Motor neuron (in vitro differentiated cells): ENCODE measurements at regions not wholly inside any gene's neighbourhood (a gene's known extent, or its start where the extent isn't known, plus 50 kb on each side); places are given as distances from the start of the nearest gene placed in this dataset.

ENCODE experiments used
- ATAC-seq, 8 experiments: fragments of 200-7000 bp; cut with Tn5 transposase; replicated peaks in 6 of 8; 2 replicates each; pipeline ENCODE4 v1.8.0; 2021; ENCODE audit warnings: mild to moderate bottlenecking in 8 of 8, moderate library complexity in 8 of 8
- H3K27ac ChIP-seq, 2 donors: fragments of 250-450 bp; sonication (Bioruptor Pico); 2 replicates each; pipeline ENCODE4 v1.9.0; 2021; ENCODE audit warnings: antibody characterized with exemption in 2 of 2, mild to moderate bottlenecking in 2 of 2, moderate library complexity in 1 of 2
- H3K4me1 ChIP-seq, 2 donors: fragments of 250-450 bp; sonication (Bioruptor Pico); replicated peaks in 1 of 2; 2 replicates each; pipeline ENCODE4 v1.6.1; 2021; ENCODE audit warnings: antibody characterized with exemption in 2 of 2, mild to moderate bottlenecking in 2 of 2, moderate library complexity in 1 of 2
- H3K4me3 ChIP-seq, 5 donors: fragments of 250-450 bp; sonication (Bioruptor Pico); 2 replicates each; pipeline ENCODE4 v1.9.0; 2021; ENCODE audit warnings: antibody characterized with exemption in 5 of 5, mild to moderate bottlenecking in 5 of 5, moderate library complexity in 4 of 5
- WGBS, 10 experiments: fragments of 450-650 bp; shearing (Covaris generic); methylation state at CpG; one replicate each; pipeline ENCODE4 v1.0.0; 2022; 5-methylcytosine and 5-hydroxymethylcytosine counted together
- in situ Hi-C, 9 experiments: fragments of 400-800 bp; cut with MboI; loops; one replicate each; pipeline ENCODE4 v1.15.0; 2021; ENCODE audit warnings: low sequenced_read_pairs in 9 of 9, low pct_unique_long_range_greater_than_20kb in 2 of 9; ENCODE audit not compliant: unreplicated experiment in 9 of 9

DNA sequence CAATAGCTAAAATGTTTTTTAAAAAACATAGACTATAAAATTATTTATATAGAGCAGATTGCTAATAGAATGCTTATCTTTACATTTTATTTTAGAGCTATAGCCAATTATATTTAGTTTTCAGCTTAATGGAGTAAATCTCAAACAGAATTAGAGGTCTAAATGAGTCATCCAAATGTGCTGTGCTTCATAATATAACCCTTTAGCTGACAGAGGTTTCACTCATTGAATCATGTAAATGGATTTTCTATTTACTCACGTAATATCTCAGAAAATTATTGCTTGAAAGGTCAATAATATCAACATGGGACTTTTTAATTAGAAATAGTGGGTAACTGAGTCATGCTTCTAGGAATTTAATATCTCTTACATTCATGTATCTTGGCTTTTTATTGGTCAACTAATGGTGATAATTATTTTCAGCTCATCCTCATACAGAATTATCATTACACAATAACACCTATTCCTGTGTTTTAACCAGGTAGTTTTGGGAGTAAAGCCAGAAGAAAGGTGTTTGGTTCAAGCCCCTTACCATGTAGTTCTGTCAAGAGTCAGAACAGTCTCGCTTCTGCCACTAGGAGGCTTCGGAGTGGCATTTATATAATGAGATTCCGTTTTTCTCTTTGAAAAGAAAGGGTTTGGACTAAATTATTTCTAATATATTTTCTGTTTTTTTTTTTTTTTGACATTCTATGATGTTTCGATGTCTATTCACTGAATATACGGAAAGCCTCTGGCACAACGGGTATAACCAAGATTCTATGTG, 217.6 kb downstream of the CDH7 start:
- in situ Hi-C loops = no loop called here
- H3K4me3 ChIP-seq = no peak overlapping the region
- peaks cover 0 to 4% of the 10 kb centered on the region in 2 donors for H3K4me1 ChIP-seq
- ATAC-seq = peak in 3 of 8 experiments; percentile 70 to 84 (median 79)
- no peak overlapping the region for H3K27ac ChIP-seq
- WGBS, 10 experiments = 0 to 100% (median 53%) methylated on average over 2 to 7 of the region's 7 CpGs

DNA sequence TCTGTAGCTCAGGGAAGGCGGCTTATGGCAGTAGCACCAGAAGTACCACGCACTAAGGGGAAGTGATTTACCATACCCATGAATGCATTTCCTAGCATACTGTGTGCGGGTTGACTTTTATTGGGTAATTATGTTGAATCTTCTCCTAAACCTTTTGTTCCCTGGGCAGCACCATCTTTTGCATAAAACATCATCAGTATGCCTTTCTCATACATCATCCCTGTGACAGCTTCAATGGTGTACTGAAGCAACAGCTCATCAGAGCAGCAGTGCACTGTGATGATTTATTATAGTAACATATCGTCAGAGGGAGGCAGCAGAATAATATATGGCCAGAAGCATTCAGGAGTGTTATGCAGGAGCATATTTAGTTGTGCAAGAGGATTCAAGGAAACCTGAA, 204.9 kb downstream of the CDH7 start:
- Histone ChIP-seq H3K4me3 (no peak overlapping the region), H3K4me1 (peaks cover 13 to 35% of the 10 kb centered on the region in 2 donors), H3K27ac (no peak overlapping the region)
- peak in 6 of 8 experiments; percentile 19 to 98 (median 97) for ATAC-seq
- 0 to 70% (median 7%) methylated on average over 1 to 4 of the region's 4 CpGs; no CpG with 5 or more reads in 1 of the 10 experiments for WGBS, 10 experiments
- in situ Hi-C loops = no loop called here

DNA sequence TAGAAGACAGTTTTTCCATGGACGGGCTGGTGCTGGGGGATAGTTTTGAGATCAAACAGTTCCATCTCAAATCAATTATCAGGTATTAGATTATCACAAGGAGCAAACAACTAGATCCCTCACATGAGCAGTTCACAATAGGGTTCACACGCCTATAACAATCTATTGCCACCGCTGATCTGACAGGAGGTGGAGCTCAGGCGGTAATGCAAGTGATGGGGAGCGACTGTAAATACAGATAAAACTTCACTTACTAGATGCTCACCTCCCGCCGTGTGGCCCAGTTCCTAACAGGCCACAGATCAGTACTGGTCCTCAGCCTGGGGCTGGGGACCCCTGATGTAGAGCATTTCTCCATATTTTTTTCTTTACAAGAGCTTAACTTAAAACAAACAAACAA, 203.6 kb downstream of the CDH7 start:
- H3K27ac ChIP-seq = no peak overlapping the region
- peaks cover 5 to 28% of the 10 kb centered on the region in 2 donors for H3K4me1 ChIP-seq
- in situ Hi-C loops = no loop called here
- 0 to 100% (median 83%) methylated on average over 1 to 7 of the region's 7 CpGs; no CpG with 5 or more reads in 3 of the 10 experiments for WGBS, 10 experiments
- ATAC-seq = no peak
- no peak overlapping the region for H3K4me3 ChIP-seq

GRCh38 chr18:65946777-65947176, 196.0 kb downstream of the CDH7 start:
- ATAC-seq = no peak
- in situ Hi-C loops = no loop called here
- H3K4me3 ChIP-seq = no peak overlapping the region
- peaks cover 5 to 17% of the 10 kb centered on the region in 2 donors for H3K4me1 ChIP-seq
- 7 to 100% (median 76%) methylated on average over 1 to 3 of the region's 3 CpGs for WGBS, 10 experiments
- no peak overlapping the region for H3K27ac ChIP-seq

DNA sequence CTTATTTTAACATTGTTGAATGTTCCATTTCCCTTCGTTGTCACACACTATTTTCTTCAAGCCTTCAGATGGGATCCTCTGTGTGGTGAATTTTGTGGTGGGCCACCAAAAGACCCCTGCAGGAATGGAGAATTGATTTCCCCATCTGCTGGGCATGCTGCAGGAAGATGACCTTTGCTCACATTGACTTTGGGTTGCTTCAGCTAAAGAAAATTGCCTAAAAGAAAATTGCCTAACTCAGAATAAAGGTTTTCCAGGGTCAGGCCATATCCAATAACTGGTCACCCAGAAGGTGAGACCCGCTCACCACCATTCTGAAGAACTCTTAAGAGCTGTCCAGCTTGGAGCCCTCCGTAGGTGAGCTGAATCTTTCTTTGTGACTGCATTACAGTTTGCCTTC, 192.5 kb downstream of the CDH7 start:
- no peak overlapping the region for H3K4me3 ChIP-seq
- H3K4me1 ChIP-seq = peaks cover 4 to 5% of the 10 kb centered on the region in 2 donors
- no peak for ATAC-seq
- no peak overlapping the region for H3K27ac ChIP-seq
- WGBS, 10 experiments = 0 to 100% (median 58%) methylated on average over 1 to 3 of the region's 3 CpGs
- in situ Hi-C loops = no loop called here

- in situ Hi-C loops = no loop called here
- WGBS, 10 experiments = 0 to 100% (median 62%) methylated on average over 1 of the region's 1 CpG; no CpG with 5 or more reads in 2 of the 10 experiments
- ATAC-seq = no peak
- H3K4me3 ChIP-seq = no peak overlapping the region
- H3K4me1 ChIP-seq = peaks cover 0 to 5% of the 10 kb centered on the region in 2 donors
- no peak overlapping the region for H3K27ac ChIP-seq
These were observed 192.0 kb downstream of the CDH7 start for GRCh38 chr18:65942854-65943253.

- Histone ChIP-seq H3K4me3 (no peak overlapping the region), H3K4me1 (peaks cover 0 to 5% of the 10 kb centered on the region in 2 donors), H3K27ac (no peak overlapping the region)
- no peak for ATAC-seq
- 5 to 100% (median 93%) methylated on average over 2 of the region's 2 CpGs; no CpG with 5 or more reads in 1 of the 10 experiments for WGBS, 10 experiments
- in situ Hi-C loops = no loop called here
These were observed 191.3 kb downstream of the CDH7 start for GRCh38 chr18:65942104-65942503.

DNA sequence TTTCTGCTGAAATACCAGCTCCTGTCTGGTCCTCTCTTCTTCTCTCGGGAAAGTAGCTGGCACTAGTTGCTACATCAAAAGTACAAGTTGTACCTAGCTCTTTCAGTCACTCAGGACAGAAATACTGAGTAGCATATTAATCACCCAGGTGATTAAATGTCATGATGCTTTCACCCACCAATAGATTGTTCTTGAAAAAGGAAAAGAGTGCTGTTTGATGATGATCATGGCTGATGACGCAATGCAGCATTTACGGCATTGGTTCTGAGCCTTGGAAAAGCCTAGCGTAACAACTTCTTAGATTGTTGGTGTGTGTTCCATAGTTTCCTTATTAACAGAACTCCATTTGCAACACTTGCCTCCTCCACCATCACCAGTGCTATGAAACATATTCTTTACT, 190.7 kb downstream of the CDH7 start:
- ATAC-seq = no peak
- Histone ChIP-seq H3K4me3 (no peak overlapping the region), H3K27ac (no peak overlapping the region), H3K4me1 (peaks cover 0 to 5% of the 10 kb centered on the region in 2 donors)
- in situ Hi-C loops = no loop called here
- 0 to 100% (median 97%) methylated on average over 1 to 4 of the region's 4 CpGs for WGBS, 10 experiments
